PC-3 (cell line): ENCODE measurements at regions not wholly inside any gene's neighbourhood (a gene's known extent, or its start where the extent isn't known, plus 50 kb on each side); places are given as distances from the start of the nearest gene placed in this dataset.

ENCODE experiments used
- EZH2 ChIP-seq: fragments of 300-600 bp; sonication (generic); IDR thresholded peaks from one replicate; pipeline ENCODE4 v1.6.1; 2017; ENCODE audit warnings: antibody characterized with exemption, mild to moderate bottlenecking, low read length; ENCODE audit not compliant: unreplicated experiment
- EZH2phosphoT487 ChIP-seq: fragments of 300-600 bp; sonication (generic); IDR thresholded peaks from 2 replicates; pipeline ENCODE4 v1.6.1; 2018; ENCODE audit warnings: mild to moderate bottlenecking, antibody characterized with exemption, low read length, borderline replicate concordance
- TF ChIP-seq, protein P1 (sequence below): fragments of 300-600 bp; sonication (generic); conservative IDR thresholded peaks from 2 replicates; pipeline ENCODE4 v1.5.1; 2017; ENCODE audit warnings: antibody characterized with exemption, low read depth, mild to moderate bottlenecking, low read length

DNA sequence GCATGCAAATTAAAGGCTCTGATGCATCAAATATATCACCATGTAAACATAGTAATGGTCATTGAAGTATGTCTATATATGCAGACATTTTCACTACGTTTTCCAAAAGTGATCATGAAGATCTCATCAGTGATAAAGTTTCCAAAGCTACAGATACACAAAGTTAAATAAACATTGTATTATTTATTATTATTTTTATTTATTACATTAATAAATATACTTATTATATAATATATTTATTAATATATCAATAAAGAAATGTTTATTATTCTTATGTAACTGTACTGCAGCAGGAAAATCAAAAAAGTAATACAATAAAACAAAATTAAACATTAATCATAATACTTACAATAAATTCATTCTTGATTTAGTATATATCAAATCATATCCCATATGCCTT is 791.2 kb downstream of the GBE1 start:
- TF ChIP-seq, protein P1, sequence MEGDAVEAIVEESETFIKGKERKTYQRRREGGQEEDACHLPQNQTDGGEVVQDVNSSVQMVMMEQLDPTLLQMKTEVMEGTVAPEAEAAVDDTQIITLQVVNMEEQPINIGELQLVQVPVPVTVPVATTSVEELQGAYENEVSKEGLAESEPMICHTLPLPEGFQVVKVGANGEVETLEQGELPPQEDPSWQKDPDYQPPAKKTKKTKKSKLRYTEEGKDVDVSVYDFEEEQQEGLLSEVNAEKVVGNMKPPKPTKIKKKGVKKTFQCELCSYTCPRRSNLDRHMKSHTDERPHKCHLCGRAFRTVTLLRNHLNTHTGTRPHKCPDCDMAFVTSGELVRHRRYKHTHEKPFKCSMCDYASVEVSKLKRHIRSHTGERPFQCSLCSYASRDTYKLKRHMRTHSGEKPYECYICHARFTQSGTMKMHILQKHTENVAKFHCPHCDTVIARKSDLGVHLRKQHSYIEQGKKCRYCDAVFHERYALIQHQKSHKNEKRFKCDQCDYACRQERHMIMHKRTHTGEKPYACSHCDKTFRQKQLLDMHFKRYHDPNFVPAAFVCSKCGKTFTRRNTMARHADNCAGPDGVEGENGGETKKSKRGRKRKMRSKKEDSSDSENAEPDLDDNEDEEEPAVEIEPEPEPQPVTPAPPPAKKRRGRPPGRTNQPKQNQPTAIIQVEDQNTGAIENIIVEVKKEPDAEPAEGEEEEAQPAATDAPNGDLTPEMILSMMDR = no peak
- TF ChIP-seq EZH2 (no peak), EZH2phosphoT487 (no peak)
